Mesothelial cell of epicardium (in vitro differentiated cells): ENCODE measurements at regions not wholly inside any gene's neighbourhood (a gene's known extent, or its start where the extent isn't known, plus 50 kb on each side); places are given as distances from the start of the nearest gene placed in this dataset.
A peak's percentile ranks its signal among the peaks of the same experiment; 100 is the strongest.

Experiments used
- DNase-seq, 2 experiments: peaks; one replicate each; pipeline ENCODE4 v3.0.0; 2021; ENCODE audit warnings: low spot score in 2 of 2; ENCODE audit not compliant: unreplicated experiment in 2 of 2
- H3K27ac Mint-ChIP-seq: 2 replicates; pipeline ENCODE4 v1.8.0; 2021; ENCODE audit warnings: mixed read lengths
- H3K27me3 Mint-ChIP-seq: 2 replicates; pipeline ENCODE4 v1.8.0; 2021; ENCODE audit warnings: low read depth, mixed read lengths
- H3K36me3 Mint-ChIP-seq: 2 replicates; pipeline ENCODE4 v1.8.0; 2021; ENCODE audit warnings: mixed read lengths
- H3K4me1 Mint-ChIP-seq: 2 replicates; pipeline ENCODE4 v1.8.0; 2021; ENCODE audit warnings: mixed read lengths
- H3K4me3 Mint-ChIP-seq: 2 replicates; pipeline ENCODE4 v1.8.0; 2021; ENCODE audit warnings: mild to moderate bottlenecking, moderate library complexity, mixed read lengths
- H3K9me3 Mint-ChIP-seq: 2 replicates; pipeline ENCODE4 v1.8.0; 2021; ENCODE audit warnings: mixed read lengths
- TF ChIP-seq, protein P1 (sequence below): fragments of 200-600 bp; sonication (generic); IDR thresholded peaks from one replicate; pipeline ENCODE4 v1.5.0; 2021; ENCODE audit warnings: antibody characterized with exemption; ENCODE audit not compliant: unreplicated experiment

DNA sequence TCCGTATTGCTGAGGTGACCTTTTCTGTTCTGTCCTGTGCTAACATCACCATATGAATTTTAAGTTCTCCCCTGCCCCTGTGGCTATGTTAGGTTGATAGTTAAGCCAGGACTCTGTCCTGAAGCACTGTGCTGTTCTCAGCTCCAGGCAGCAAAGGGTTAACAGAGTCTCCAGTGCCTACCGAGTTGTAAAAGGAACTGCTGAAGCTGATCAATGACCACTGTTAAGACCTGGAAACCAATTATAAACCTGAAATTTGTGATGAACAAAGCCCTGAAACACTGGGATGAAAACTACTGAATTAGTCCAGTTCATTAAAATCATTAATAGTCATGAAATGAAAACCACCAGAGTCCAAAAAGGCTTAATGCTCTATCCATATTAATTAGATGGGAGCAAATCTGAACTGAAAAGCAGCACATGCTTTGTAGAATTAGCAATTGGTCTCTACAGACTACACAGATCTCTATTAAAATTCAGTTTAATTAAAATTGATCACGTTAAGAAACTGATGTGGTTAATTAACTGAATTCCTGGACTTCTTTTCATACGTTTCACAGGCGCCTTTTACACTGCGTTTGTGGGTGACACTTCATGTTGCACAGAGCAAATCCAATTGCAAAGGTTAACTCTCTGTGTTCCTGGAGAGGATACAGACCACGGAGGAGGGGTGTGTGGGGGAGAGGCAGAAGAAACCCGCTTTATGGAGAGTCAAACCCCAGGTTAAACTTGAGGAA, 188.5 kb upstream of the MPPED2 start:
- H3K36me3 Mint-ChIP-seq = peaks cover 3% of the 10 kb centered on the region
- no peak for DNase-seq

DNA sequence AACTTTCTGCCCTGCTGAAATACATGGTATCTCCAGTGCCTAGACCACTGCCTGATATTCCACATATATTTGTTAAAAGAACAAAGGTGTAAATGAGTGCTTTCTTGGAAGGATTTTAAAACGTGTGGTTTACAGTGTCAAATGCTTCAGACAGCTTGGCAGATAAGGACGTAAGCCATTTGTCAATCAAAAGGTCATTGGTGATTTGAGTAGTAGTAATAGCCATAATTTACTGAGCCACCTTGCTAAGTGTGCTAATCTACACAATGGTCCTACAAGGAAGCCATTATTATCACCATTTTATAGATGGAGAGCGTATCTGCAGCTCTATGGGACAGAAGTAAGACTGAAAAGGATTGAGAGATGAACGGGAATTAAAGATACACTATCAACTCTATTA, 186.8 kb upstream of the MPPED2 start:
- TF ChIP-seq, protein P1, sequence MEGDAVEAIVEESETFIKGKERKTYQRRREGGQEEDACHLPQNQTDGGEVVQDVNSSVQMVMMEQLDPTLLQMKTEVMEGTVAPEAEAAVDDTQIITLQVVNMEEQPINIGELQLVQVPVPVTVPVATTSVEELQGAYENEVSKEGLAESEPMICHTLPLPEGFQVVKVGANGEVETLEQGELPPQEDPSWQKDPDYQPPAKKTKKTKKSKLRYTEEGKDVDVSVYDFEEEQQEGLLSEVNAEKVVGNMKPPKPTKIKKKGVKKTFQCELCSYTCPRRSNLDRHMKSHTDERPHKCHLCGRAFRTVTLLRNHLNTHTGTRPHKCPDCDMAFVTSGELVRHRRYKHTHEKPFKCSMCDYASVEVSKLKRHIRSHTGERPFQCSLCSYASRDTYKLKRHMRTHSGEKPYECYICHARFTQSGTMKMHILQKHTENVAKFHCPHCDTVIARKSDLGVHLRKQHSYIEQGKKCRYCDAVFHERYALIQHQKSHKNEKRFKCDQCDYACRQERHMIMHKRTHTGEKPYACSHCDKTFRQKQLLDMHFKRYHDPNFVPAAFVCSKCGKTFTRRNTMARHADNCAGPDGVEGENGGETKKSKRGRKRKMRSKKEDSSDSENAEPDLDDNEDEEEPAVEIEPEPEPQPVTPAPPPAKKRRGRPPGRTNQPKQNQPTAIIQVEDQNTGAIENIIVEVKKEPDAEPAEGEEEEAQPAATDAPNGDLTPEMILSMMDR = no peak
- Mint-ChIP-seq H3K27ac (no peak overlapping the region), H3K36me3 (no peaks in the 10 kb centered on the region), H3K4me1 (peaks cover 32% of the 10 kb centered on the region), H3K27me3 (no peaks in the 10 kb centered on the region), H3K9me3 (no peaks in the 10 kb centered on the region), H3K4me3 (no peak overlapping the region)
- DNase-seq = no peak

More for the DNA sequence above, 188.5 kb upstream of the MPPED2 start:
- H3K4me1 Mint-ChIP-seq = peaks cover 37% of the 10 kb centered on the region
- no peaks in the 10 kb centered on the region for H3K27me3 Mint-ChIP-seq
- peak overlapping the region; percentile 75 for H3K27ac Mint-ChIP-seq
- TF ChIP-seq, protein P1 = no peak
- peaks cover 12% of the 10 kb centered on the region for H3K9me3 Mint-ChIP-seq
- H3K4me3 Mint-ChIP-seq = no peak overlapping the region

DNA sequence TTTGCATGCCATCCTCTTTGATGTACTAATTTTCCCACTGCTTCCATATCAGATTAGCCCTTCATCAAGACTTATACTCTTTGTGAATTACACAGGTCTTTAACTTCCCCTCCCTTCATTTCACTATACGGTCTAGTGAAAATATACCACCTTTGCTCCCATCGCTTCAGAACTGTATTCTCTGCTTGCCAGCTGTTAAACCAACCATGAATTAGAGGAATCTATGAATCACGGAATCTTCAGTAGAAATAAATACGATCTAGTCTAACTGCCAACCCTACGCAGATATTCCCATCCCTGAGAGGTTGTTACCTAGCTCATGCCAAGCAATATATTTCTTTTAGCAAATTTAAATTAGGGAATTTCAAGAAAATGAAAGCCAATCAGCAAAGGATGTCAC, 177.8 kb upstream of the MPPED2 start:
- H3K27ac Mint-ChIP-seq = no peak overlapping the region
- peaks cover 18% of the 10 kb centered on the region for H3K36me3 Mint-ChIP-seq
- TF ChIP-seq, protein P1 = no peak
- peaks cover 25% of the 10 kb centered on the region for H3K9me3 Mint-ChIP-seq
- peaks cover 20% of the 10 kb centered on the region for H3K4me1 Mint-ChIP-seq
- H3K27me3 Mint-ChIP-seq = no peaks in the 10 kb centered on the region
- no peak for DNase-seq
- no peak overlapping the region for H3K4me3 Mint-ChIP-seq

DNA sequence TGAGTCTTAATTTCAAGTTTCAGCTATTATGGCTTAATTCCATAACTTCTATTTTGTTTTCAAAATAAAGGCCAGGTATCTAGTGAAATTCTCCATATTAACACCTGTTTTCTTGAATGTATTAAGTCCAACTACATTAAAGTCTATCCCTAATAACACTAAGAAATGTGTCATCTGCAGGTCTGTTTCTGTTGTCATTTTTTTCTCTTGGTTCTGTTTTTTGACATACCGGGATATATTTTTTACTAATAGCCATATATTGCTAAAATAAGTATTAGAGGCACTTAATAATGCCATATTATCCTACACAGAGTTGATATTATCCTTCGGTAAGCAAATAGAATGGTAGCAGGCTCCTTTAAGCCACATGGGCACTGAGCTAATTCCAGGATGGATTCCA, 176.0 kb upstream of the MPPED2 start:
- no peak for DNase-seq
- H3K27ac Mint-ChIP-seq = no peak overlapping the region
- no peak overlapping the region for H3K4me3 Mint-ChIP-seq
- H3K9me3 Mint-ChIP-seq = peaks cover 25% of the 10 kb centered on the region
- peaks cover 18% of the 10 kb centered on the region for H3K36me3 Mint-ChIP-seq
- H3K4me1 Mint-ChIP-seq = peaks cover 37% of the 10 kb centered on the region
- TF ChIP-seq, protein P1 = no peak
- H3K27me3 Mint-ChIP-seq = no peaks in the 10 kb centered on the region

DNA sequence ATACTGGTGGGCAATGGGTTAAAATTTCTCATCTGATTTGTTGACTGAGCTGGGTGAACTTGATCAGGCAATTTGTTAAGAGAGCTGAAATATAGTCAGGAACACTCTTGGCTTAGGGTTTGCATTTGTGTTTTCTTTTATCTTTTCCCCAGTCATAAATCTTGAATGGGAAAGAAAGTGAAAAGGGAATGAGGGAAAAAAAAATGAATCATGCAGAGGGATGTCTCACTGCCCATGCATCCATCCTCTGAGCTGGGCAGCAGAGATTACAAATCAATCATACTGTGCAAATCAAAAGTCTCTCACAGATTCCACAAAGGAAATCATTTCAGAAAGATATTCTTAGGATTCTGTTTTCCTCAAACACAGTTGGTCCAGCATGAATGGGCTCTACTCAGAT, 174.2 kb upstream of the MPPED2 start:
- Mint-ChIP-seq H3K36me3 (peaks cover 18% of the 10 kb centered on the region), H3K27ac (peak overlapping the region; percentile 53), H3K4me3 (no peak overlapping the region), H3K9me3 (peaks cover 25% of the 10 kb centered on the region), H3K4me1 (peaks cover 42% of the 10 kb centered on the region), H3K27me3 (no peaks in the 10 kb centered on the region)
- DNase-seq = no peak
- TF ChIP-seq, protein P1 = no peak
